ENCODE measurements at regions not wholly inside any gene's neighbourhood (a gene's known extent, or its start where the extent isn't known, plus 50 kb on each side); places are given as distances from the start of the nearest gene placed in this dataset.

- TF ChIP-seq, protein P1, sequence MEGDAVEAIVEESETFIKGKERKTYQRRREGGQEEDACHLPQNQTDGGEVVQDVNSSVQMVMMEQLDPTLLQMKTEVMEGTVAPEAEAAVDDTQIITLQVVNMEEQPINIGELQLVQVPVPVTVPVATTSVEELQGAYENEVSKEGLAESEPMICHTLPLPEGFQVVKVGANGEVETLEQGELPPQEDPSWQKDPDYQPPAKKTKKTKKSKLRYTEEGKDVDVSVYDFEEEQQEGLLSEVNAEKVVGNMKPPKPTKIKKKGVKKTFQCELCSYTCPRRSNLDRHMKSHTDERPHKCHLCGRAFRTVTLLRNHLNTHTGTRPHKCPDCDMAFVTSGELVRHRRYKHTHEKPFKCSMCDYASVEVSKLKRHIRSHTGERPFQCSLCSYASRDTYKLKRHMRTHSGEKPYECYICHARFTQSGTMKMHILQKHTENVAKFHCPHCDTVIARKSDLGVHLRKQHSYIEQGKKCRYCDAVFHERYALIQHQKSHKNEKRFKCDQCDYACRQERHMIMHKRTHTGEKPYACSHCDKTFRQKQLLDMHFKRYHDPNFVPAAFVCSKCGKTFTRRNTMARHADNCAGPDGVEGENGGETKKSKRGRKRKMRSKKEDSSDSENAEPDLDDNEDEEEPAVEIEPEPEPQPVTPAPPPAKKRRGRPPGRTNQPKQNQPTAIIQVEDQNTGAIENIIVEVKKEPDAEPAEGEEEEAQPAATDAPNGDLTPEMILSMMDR (conservative IDR thresholded peaks at IDR 0.05; ENCODE audit: low read length), result no peak
- no peak for TF ChIP-seq EZH2phosphoT487 (IDR thresholded peaks at IDR 0.05; ENCODE audit: borderline replicate concordance, low read depth, low read length)
These were observed 75.4 kb upstream of the CLDN14 start for GRCh38 chr21:36555199-36555800.

All from OCI-LY7 (cell line).